ENCODE measurements at regions not wholly inside any gene's neighbourhood (a gene's known extent, or its start where the extent isn't known, plus 50 kb on each side); places are given as distances from the start of the nearest gene placed in this dataset.

- H3K9me3 ChIP-seq (ENCODE audit: low read length), result no peaks in the 10 kb centered on the region
- H2AFZ ChIP-seq (ENCODE audit: low read length), result no peak overlapping the region
- FAIRE-seq, result no peak
- no peak overlapping the region for H3K27ac ChIP-seq (ENCODE audit: extremely low read length, insufficient read depth, low read length)
- TF ChIP-seq NFIB (CRISPR knock-in tag; IDR thresholded peaks at IDR 0.05; ENCODE audit: borderline replicate concordance), result no peak
- no peak for ATAC-seq
- no peaks in the 10 kb centered on the region for H3K27me3 ChIP-seq (ENCODE audit: control insufficient read depth in 1 of 2, insufficient read depth in 2 of 2, low read length in 2 of 2)
- in situ Hi-C loops (cut with HindIII; ENCODE audit: extremely low pct_ligation_motif_present, low pct_unique_long_range_greater_than_20kb), result no loop called here
- H3K4me2 ChIP-seq (ENCODE audit: low read depth, low read length), result no peak overlapping the region
- BruUV-seq (replicated peaks), result no TSS peak
- intact Hi-C loops (cut with micrococcal nuclease; ENCODE audit: unreplicated experiment), result no loop called here
- CTCF ChIA-PET (ENCODE audit: low intra/inter-chr PET ratio, low total read pairs), result no interaction called here
- H4K20me1 ChIP-seq (ENCODE audit: insufficient read depth, low read length), result no peaks in the 10 kb centered on the region
- POLR2A ChIA-PET, result no interaction called here
- WGBS (ENCODE audit: low lambda C conversion rate), result 5% methylated on average over 2 of the region's 2 CpGs
- no peaks in the 10 kb centered on the region for H3K36me3 ChIP-seq (replicated peaks in 1 of 2; ENCODE audit: control insufficient read depth in 1 of 2, insufficient read depth in 2 of 2, low read length in 2 of 2)
- no peaks in the 10 kb centered on the region for H3K4me1 ChIP-seq (ENCODE audit: insufficient read depth, low read length)
- H3K9ac ChIP-seq (ENCODE audit: insufficient read depth, low read depth, low read length), result no peak overlapping the region
- DNase-seq (ENCODE audit: low spot score), result no peak
- H3K79me2 ChIP-seq (ENCODE audit: insufficient read depth, low read length), result no peaks in the 10 kb centered on the region
- H3K4me3 ChIP-seq (replicated peaks in 1 of 3; ENCODE audit: insufficient read depth in 1 of 3, low read depth in 2 of 3, low read length in 3 of 3), result no peak overlapping the region
Measured at GRCh38 chrX:30483996-30484395, 93.6 kb downstream of the TASL start.

GRCh38 chrX:30468471-30468870 lies 109.1 kb downstream of the TASL start:
- H3K27me3 ChIP-seq (ENCODE audit: control insufficient read depth in 1 of 2, insufficient read depth in 2 of 2, low read length in 2 of 2), result no peaks in the 10 kb centered on the region
- no peak overlapping the region for H3K4me3 ChIP-seq (replicated peaks in 1 of 3; ENCODE audit: insufficient read depth in 1 of 3, low read depth in 2 of 3, low read length in 3 of 3)
- no peaks in the 10 kb centered on the region for H3K4me1 ChIP-seq (ENCODE audit: insufficient read depth, low read length)
- no peak overlapping the region for H3K9ac ChIP-seq (ENCODE audit: insufficient read depth, low read depth, low read length)
- no peaks in the 10 kb centered on the region for H3K36me3 ChIP-seq (replicated peaks in 1 of 2; ENCODE audit: control insufficient read depth in 1 of 2, insufficient read depth in 2 of 2, low read length in 2 of 2)
- ATAC-seq, result no peak
- H3K27ac ChIP-seq (ENCODE audit: extremely low read length, insufficient read depth, low read length), result no peak overlapping the region
- TF ChIP-seq ZBTB4 (CRISPR knock-in tag; IDR thresholded peaks at IDR 0.05; ENCODE audit: borderline replicate concordance) (no peak), PCBP1 (IDR thresholded peaks at IDR 0.05; ENCODE audit: borderline replicate concordance, low read depth, low read length) (no peak), ZNF24 (IDR thresholded peaks at IDR 0.05) (no peak), KAT2B (IDR thresholded peaks at IDR 0.05; ENCODE audit: borderline replicate concordance, low read depth, low read length) (no peak), PLSCR1 (CRISPR knock-in tag; IDR thresholded peaks at IDR 0.05; ENCODE audit: borderline replicate concordance) (no peak), KLF12 (CRISPR knock-in tag; IDR thresholded peaks at IDR 0.05; ENCODE audit: borderline replicate concordance) (no peak), ZNF468 (CRISPR knock-in tag; IDR thresholded peaks at IDR 0.05) (no peak), ZNF138 (CRISPR knock-in tag; IDR thresholded peaks at IDR 0.05; ENCODE audit: low read depth) (no peak)
- POLR2A ChIA-PET, result no interaction called here
- H3K79me2 ChIP-seq (ENCODE audit: insufficient read depth, low read length), result no peaks in the 10 kb centered on the region
- intact Hi-C loops (cut with micrococcal nuclease; ENCODE audit: unreplicated experiment), result no loop called here
- CTCF ChIA-PET (ENCODE audit: low intra/inter-chr PET ratio, low total read pairs), result no interaction called here
- BruUV-seq (replicated peaks), result no TSS peak
- H4K20me1 ChIP-seq (ENCODE audit: insufficient read depth, low read length), result no peaks in the 10 kb centered on the region
- 31% methylated on average over 3 of the region's 3 CpGs for WGBS (ENCODE audit: low lambda C conversion rate)
- H2AFZ ChIP-seq (ENCODE audit: low read length), result no peak overlapping the region
- H3K9me3 ChIP-seq (ENCODE audit: low read length), result no peaks in the 10 kb centered on the region
- no peak for FAIRE-seq
- in situ Hi-C loops (cut with HindIII; ENCODE audit: extremely low pct_ligation_motif_present, low pct_unique_long_range_greater_than_20kb), result no loop called here
- DNase-seq (ENCODE audit: low spot score), result no peak
- H3K4me2 ChIP-seq (ENCODE audit: low read depth, low read length), result no peak overlapping the region

All from HepG2 (cell line).